GM23248 (cell line): ENCODE measurements at regions not wholly inside any gene's neighbourhood (a gene's known extent, or its start where the extent isn't known, plus 50 kb on each side); places are given as distances from the start of the nearest gene placed in this dataset.
"Not testable (repeated sequence)": the region's sequence is repeated elsewhere in the genome, so short reads cannot be mapped to it uniquely, and the experiment has no call there.

Source experiments
- EZH2 ChIP-seq: fragments of 200-600 bp; sonication (generic); IDR thresholded peaks from 2 replicates; pipeline ENCODE4 v1.6.1; 2018; ENCODE audit warnings: antibody characterized with exemption, mild to moderate bottlenecking; ENCODE audit not compliant: insufficient read depth, poor library complexity, severe bottlenecking
- EZH2phosphoT487 ChIP-seq: fragments of 200-600 bp; sonication (generic); IDR thresholded peaks from 2 replicates; pipeline ENCODE4 v1.6.1; 2018; ENCODE audit warnings: antibody characterized with exemption, moderate library complexity, mild to moderate bottlenecking, low read depth; ENCODE audit not compliant: insufficient read depth

GRCh38 chr22:22172896-22173628 is 71.5 kb upstream of the VPREB1 start:
- not testable (repeated sequence) for TF ChIP-seq EZH2, EZH2phosphoT487
